ENCODE measurements at regions not wholly inside any gene's neighbourhood (a gene's known extent, or its start where the extent isn't known, plus 50 kb on each side); places are given as distances from the start of the nearest gene placed in this dataset.
"Not testable (repeated sequence)": the region's sequence is repeated elsewhere in the genome, so short reads cannot be mapped to it uniquely, and the experiment has no call there.

DNA sequence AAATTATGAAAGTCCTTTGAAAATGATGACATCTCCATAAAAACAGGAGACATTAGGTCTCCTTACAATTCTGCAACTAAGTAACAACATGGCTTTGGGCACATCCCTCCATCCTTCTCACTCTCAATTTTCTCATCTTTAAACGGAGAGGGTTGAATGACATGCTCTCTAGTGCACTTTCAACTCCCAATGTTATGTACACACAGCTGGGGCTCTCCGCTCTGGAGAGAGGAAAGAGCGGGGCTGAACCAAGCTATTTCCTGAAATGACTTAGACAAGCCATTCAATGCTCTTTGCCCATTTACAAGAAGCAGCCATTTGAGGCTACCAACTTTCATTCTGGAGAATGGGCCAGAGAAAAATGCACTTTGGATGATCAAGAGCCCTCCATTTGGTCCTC, 144.2 kb upstream of the BNIP2 start:
- DNase-seq, result no peak

DNA sequence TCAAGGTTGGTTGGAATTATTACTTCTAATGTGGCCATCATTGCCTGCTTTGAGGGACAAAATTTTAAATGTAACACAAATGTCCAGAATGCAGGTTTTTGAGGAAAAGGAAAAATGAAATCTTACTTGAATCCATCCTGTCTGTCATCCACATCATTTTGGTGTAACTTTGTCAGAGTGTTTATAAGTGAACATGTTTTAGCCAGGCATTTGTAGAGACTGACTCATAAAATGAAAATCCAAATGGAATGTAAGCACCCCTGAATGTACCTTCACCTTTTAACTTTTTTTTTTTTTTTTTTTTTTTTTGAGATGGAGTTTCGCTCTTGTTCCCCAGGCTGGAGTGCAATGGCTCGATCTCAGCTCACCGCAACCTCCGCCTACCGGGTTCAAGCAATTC, 141.8 kb upstream of the BNIP2 start:
- no peak for DNase-seq

DNA sequence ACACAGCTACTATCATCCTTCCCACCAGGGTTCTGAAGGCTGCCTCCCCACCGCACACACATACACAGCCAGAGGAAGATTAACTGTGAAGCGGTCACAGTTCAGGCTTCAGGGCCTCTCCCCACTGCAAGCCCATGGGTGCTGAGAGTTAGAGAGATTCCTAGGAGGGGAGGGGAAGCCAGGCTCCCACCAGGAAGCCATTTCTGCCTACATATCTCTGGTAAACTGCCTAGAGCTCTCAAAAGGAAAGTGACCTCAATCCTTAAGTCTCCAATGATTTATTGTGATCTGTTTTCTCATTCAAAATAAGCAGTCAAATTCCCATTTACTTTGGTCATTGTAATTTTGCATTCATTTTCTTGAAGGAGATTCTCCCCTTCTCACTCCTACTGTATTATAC, 141.0 kb upstream of the BNIP2 start:
- no peak for DNase-seq

DNA sequence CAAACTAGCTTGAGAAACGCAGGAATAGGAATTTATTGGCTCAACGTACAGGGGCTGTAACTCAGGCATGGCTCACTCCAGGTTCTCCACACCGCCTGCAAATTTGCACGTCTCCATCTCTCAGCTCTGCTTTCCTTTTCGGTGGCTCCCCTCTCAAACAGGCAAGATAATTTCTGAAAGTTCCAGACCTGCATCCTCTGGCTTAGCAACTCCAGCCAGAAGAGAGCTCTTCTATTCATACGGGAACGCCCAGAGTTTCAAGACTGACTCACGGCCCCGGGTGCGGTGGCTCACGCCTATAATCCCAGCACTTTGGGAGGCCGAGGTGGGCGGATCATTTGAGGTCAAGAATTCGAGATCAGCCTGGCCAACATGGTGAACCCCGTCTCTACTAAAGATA, 139.7 kb upstream of the BNIP2 start:
- no peak for DNase-seq

DNA sequence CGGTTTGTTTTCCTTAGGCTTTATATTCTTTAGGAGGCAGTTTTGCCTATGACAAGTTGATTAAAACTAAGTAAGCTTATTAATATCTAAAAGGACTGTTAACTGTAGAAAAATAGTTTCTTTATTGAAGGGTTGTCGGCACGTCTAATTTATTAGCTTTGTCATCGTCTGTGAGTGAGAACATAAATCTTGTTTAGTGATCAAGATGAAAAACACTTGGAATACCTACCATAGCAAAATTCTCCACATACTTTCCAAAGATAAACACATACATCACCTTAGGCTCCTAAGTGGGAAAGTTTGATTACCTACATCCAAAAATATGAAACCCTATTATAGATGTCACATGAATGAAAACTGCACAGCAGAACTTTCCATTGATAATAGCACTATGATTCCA, 139.1 kb upstream of the BNIP2 start:
- DNase-seq, result no peak

DNA sequence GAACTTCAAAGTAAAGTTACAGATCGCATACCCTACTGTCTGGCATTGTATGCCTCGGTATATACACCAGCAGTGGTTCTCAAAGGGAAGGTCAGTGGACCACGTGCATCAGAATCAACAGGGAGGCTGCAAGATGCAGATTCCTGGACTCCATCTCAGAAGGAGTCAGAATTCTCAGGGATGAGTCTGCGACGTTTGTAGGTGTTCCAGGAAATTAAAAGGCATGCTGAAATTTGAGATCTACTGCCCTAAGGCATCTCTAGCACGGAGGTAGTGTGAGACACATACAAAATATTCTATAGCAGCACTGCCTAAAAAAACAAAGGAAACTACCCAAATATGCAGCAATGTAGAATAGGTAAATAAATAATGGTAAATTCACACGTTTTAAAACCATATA, 136.8 kb upstream of the BNIP2 start:
- DNase-seq, result no peak

DNA sequence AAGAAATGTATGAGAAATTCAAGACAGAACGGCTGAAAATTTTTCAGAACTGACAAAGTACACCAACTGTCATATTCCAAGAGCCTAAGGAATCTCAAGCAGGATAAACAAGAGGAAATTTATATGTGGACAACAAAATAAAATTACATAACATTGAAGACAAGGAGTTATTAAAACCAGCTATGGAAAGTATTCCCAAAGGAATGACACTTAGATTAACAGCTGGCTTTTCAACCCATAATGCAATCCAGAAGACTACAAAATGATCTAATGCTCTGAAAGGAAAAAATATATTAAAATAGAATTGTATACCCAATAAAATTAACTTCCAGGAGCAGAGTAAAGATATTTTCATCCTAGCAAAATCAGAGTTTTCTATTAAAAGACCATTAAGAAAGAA, 132.2 kb upstream of the BNIP2 start:
- no peak for DNase-seq

DNA sequence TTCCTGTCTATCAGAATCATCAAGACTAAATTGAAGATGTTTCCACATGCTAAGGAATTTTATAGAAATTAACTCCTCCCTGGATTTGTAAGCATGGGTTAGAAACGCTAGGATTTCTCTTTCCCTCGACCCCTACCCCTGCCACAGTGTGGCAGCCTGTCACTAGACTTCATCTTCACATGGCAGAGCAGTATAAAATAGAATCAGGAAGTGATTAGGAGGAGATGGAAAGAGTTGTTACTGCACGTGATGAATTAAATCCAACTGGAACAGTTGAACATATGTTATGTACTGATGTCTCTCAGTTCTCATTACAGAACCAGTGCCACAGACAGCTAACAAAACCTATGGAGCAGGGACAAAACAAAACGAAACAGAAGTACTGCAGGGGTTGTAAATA, 130.0 kb upstream of the BNIP2 start:
- no peak for DNase-seq

DNA sequence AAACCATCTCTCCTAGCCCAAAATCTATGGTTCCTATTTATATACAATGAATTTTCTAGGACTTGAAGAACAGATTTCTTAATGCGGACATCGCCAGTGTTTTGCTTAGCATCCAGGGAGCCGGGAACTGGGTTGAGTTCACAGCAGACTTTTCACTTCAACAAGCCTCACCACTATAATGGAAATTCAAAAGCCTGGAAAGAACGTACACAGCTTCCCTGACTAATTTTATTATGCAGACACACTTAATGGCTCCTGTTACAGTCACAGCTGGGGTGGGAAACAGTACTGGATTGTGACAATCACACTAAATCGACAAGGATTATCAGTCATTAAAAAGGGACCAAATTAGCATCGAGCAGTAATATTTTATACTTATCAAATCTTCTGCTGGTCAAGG, 129.2 kb upstream of the BNIP2 start:
- no peak for DNase-seq

DNA sequence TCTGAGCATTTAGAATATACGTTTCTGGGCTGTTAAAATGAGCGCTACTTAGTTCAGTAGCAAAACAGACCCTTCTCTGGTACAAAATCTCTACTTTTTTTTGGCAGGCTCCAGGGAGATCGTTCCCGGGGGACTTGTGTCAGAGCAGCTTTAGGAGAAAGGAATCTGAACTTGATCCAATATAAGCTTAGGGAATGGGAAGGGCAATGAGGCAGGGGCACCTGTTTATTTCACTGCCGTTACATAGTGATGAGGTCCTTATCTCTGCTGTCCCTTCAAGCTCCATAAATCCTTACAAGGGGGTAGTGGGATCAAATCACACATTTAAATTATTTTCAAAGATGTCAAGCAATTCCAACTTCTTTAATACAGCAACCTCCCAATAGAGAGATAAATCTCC, 128.7 kb upstream of the BNIP2 start:
- DNase-seq, result no peak

DNA sequence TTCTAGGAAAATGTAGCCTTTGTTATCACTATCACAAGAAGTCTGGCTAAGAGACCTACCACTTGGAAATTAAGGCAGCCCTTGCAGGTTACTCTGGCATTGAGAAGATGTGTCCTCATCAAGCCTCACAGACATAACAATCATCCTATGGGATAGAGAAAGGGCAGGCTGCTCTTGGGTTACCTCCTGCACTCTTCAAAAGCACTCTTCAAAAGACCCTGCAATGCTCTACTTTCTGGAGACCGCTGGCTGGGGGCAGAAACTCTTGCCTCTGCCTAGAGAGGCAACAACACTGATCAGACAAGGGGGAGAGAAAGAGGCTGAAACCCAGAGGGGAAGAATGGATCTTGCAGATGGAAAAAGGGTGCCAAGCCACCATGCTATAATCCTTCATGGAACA, 127.9 kb upstream of the BNIP2 start:
- DNase-seq, result no peak

DNA sequence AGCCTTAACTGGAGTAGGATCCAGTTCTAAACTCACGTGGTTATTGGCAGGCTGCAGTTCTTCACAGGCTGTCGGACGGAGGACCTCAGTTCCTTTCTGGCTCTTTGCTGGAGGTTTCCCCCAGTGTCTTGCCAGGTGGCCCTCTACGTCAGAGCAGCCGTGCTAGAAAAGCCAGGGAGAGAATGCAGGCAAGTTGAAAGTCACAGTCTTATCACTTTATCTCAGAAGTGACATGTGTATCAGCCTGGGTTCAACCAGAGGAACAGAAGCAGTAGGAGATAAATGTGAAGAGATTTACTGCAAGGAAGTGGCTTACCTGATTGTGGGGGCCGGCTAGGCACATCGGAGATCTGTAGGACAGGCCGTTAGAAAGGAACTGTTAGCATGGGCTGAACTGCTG, 125.3 kb upstream of the BNIP2 start:
- no peak for DNase-seq

DNA sequence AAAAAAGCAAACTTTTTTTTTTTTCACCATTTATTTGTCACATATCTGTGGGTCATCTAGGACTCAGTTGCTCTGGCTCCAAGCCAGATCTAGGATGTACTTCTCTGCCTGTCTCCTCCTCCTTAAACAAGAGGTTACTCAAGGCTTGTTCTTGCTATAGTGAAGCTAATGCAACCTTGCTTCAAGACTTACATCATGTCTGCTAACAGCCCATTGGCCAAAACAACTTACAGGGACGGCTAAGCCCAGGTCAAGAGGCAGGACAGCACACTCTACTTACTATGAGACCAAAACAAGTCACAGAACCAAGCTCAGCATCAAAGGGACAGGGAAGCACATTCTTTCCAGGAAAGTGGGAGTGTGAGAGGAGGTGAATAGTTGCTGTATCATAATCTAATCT, 123.8 kb upstream of the BNIP2 start:
- DNase-seq, result no peak

DNA sequence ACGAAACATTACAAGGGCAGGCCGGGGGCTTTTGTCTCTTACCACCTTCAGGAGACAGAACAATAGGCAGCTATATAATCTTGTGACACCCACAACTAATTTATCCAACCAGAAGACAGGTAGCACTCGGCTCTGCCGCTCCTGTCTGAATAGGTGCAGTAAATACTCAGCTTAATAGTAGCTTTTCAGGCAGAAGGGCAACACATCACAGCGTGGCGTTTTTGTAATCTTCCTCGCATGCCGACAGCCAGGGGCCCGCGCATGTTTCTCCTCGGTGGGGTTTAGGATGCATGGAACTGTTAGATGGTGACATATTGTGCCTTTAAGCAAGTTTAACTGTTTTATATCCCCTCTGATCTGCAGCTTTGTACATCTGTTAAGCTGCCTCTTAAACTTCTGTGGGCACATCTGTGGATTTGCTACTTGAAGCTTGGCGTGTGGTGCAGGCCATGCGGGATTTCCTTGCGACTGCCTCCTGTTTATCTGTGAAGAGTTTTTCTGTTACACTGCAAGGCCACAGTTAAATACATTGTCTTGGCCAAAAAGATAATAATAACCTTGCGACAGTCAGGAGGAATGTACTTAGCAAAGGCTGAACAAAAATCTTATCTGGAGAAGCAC, 123.2 kb upstream of the BNIP2 start:
- DNase-seq, result no peak

DNA sequence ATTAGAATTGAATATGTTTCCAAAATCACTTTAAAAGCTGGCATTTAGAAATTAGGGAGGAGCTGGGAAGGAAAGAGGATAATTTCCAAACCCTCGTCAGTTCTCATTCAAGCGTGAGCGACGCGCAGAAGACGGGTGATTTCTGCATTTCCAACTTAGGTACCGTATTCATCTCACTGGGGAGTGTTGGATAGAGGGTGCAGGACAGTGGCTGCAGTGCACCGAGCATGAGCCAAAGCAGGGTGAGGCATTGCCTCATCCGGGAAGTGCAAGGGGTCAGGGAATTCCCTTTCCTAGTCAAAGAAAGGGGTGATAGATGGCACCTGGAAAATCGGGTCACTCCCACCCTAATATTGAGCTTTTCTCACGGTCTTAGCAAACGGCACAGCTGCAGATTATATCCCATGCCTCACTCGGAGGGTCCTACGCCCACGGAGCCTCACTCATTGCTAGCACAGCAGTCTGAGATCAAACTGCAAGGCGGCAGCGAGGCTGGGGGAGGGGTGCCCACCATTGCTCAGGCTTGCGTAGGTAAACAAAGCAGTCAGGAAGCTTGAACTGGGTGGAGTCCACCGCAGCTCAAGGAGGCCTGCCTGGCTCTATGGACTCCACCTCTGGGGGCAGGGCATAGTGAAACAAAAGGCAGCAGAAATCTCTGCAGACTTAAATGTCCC, 114.3 kb upstream of the BNIP2 start:
- not testable (repeated sequence) for DNase-seq

DNA sequence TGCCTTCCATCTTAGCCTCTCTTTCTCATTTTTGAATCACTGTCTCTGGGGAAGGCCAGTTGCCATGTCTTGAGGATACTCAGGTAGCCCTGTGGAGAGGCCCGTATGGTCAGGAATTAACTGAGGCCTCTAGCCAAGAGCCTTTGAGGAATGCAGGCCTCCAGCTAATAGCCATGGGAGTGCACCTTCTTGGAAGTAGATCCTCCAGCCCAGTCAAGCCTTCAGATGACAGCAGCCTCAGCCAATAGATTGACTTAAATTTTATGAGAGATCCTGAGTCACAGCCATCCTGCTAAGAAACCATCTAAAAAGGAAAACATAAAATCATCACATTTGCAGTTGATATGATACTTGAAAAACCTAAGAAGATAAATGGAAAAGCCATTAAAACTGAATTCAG, 112.5 kb upstream of the BNIP2 start:
- no peak for DNase-seq

DNA sequence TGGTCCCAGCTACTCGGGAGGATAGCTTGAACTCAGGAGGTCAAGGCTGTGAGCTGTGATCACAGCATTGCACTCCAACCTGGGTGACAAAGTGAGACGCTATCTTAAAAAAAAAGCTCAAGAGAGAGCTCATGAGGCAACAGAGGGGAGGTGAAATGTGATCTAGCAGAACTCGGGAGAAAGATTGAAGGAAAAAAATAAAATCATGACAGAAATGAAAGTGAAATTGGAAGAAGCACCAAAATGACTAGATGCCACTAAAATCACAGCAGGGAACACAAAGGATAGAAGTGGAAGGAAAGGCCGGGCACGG, 109.4 kb upstream of the BNIP2 start:
- DNase-seq, result no peak

DNA sequence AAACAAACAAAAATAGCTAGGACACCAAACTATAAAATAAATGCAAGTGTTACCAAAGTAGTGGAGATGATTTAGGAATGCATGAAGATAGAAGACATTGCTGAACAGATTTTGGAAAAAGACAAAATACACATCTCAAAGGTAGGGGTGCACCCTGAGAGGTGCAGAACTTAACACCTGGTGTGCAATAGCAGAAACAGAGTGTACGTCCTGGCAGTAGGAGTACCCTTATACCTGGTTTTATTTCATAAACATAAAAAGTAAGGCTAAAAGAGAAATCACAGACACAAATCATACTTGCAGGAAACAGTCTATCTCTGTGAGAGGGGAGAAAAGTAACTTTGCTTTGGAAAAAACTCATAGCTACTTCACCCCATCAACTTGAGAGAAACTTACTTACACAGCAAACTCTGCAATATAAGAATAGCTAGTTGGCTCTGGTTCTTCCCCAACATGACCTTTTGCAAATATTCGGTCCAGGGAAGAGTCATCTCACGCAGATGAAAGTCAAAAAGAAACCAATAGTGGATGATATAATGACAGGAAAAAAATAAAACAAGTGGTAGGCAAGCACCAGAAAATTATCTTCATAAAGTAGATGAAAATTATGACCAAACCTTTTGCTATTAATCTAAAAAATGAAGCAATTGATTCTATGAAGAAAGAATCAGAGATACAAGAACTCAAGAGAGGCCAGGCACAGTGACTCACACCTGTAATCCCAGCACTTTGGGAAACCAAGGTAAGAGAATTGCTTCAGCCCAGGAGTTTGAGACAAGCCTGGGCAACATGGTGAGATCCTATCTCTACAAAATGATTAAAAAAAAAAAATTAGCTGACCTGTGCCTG, 108.9 kb upstream of the BNIP2 start:
- DNase-seq, result no peak

DNA sequence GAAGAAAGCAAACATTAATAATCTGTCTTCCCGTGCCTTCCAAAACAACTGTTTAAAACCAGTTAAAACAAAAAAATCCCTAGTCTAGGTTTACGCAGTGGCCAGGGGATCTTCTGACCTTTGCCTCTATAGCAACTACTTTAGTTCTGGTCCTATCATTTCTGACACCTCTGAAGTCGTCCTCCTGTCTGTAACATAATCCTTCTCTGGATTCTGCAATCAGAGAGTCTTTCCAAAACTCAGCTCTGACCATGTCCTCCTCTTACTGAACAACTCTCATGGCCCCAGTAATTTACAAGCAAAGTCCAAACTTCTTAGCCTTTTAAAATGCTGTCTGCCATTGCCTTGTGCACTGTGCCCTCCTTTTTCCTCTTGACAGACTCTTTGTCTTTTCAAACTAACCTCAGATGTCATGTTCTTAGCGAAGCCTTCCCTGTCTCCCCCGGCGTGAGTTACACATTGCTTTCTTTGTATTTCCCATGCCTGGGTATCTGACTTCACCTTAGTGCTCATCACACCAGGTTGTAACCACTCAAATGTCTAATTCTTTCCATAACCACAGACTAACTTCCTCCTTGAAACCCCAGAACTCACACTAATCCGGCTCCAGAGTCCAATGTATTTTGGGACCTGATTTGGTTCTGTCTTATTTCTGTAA, 105.2 kb upstream of the BNIP2 start:
- DNase-seq, result no peak

DNA sequence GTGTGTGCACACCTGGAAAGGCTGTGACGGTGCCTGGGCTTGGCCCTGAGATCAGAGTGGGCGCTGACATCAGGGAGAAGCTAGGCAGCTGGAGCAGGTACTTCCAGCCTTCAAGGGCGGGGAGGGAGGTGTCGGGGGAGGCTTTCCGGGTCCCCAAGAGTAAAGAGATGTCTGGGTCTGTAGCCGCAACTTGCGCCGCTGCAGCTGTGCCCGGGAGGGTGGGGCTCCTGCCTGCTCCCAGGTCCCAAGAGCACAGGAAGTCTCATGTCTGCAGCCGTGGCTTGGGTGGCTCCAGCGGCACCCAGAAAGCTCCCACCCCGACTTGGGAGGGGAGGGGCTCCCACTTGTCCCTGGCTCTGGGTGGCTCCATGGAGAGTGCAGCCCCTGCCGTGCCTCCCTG, 103.2 kb upstream of the BNIP2 start:
- no peak for DNase-seq

DNA sequence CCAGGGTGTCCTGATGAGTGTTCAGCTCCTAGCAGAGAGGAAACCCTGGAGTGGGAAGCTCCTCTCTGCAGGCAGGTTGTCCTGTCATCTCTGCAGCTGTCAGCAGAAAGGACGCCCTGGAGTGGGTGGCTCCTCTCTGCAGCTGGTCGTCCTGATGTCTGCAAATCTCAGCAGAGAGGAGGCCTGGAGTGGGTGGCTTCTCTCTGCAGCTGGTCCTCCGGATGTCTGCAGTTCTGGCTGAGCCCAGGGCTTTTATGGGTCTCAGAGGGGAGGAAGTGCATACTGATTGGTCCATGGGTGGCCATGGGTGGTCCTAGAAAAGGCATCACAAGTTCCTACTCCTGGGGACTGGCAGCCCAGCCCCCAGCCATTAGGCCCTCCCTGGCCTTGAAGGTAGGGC, 102.6 kb upstream of the BNIP2 start:
- DNase-seq, result no peak

DNA sequence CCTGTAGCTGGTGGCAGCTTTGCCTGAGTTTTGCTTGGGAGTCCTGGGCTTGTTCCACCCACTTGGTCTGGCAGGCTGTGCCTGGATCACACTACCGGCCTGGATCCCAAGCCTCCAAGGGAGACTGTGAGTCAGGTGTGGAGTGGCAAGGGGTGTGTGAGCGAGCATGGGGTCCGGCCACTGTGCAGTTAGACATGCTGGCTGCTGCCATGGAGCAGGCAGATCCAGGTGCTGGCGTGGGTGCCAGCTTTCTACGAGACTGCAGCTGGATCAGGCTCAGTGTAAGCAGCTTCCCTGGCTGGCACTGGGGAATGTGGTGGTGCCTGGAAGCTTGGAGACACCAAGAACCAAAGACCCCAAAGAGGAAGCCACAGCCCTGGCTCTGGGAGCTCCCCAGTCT, 102.0 kb upstream of the BNIP2 start:
- no peak for DNase-seq

DNA sequence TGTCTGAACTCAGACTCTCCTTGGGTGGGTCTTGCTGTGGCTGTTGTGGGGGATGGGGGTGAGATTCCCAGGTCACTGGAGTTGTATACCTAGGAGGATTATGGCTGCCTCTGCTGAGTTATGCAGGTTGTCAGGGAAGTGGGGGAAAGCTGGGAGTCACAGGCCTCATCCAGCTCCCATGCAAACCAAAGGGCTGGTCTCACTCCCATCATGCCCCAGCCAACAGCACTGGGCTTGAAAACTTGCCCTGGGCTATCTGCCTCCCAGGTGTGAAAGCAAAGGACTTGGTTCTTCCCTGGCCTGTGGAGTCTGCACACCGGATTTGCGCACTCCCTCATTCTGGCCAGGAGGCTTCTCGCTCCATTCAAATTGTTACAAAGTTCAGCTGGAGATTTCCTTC, 97.3 kb upstream of the BNIP2 start:
- DNase-seq, result not testable (repeated sequence)

All from nucleus accumbens (tissue), 56 donors.